Activated CD4-positive, alpha-beta memory T cell treated with anti-CD3 and anti-CD28 coated beads for 36 hours (primary cell): ENCODE measurements at regions not wholly inside any gene's neighbourhood (a gene's known extent, or its start where the extent isn't known, plus 50 kb on each side); places are given as distances from the start of the nearest gene placed in this dataset.
"Not testable (repeated sequence)": the region's sequence is repeated elsewhere in the genome, so short reads cannot be mapped to it uniquely, and the experiment has no call there.

Source experiments
- CTCF ChIA-PET: fragments of 350-600 bp; sonication (Branson Sonifier 250); formaldehyde crosslinking; loops from one replicate; lab custom pipeline; 2021; ENCODE audit warnings: antibody characterized with exemption, inconsistent platforms; lab: Charles Lee
- POLR2A ChIA-PET: fragments of 350-600 bp; sonication (Branson Sonifier 250); formaldehyde crosslinking; loops from one replicate; lab custom pipeline; 2021; ENCODE audit warnings: antibody characterized with exemption; lab: Charles Lee
- DNase-seq: peaks from one replicate; pipeline ENCODE4 v3.0.0-alpha.2; 2020
- H3K27ac Mint-ChIP-seq: one replicate; pipeline ENCODE4 v1.8.0; 2021; ENCODE audit warnings: mixed read lengths
- H3K27me3 Mint-ChIP-seq: one replicate; pipeline ENCODE4 v1.8.0; 2021; ENCODE audit warnings: mixed read lengths
- H3K36me3 Mint-ChIP-seq: one replicate; pipeline ENCODE4 v1.8.0; 2021; ENCODE audit warnings: mixed read lengths
- H3K4me1 Mint-ChIP-seq: one replicate; pipeline ENCODE4 v1.8.0; 2021; ENCODE audit warnings: low read depth, mixed read lengths
- H3K4me3 Mint-ChIP-seq: one replicate; pipeline ENCODE4 v1.8.0; 2021; ENCODE audit warnings: mild to moderate bottlenecking, mixed read lengths
- H3K9me3 Mint-ChIP-seq: one replicate; pipeline ENCODE4 v1.8.0; 2021; ENCODE audit warnings: mixed read lengths
- intact Hi-C: fragments of 100-400 bp; cut with micrococcal nuclease; formaldehyde crosslinking; loops from one replicate; pipeline ENCODE4 v1.15.1; 2023

- H3K27ac Mint-ChIP-seq = no peak overlapping the region
- CTCF ChIA-PET = no interaction called here
- H3K4me3 Mint-ChIP-seq = no peak overlapping the region
- H3K9me3 Mint-ChIP-seq = peaks cover 16% of the 10 kb centered on the region
- POLR2A ChIA-PET = no interaction called here
- intact Hi-C loops = no loop called here
- no peaks in the 10 kb centered on the region for H3K4me1 Mint-ChIP-seq
- DNase-seq = no peak
- H3K36me3 Mint-ChIP-seq = no peaks in the 10 kb centered on the region
- no peaks in the 10 kb centered on the region for H3K27me3 Mint-ChIP-seq
Measured at GRCh38 chrX:858542-859078, 228.0 kb downstream of the SHOX start.

GRCh38 chrX:857376-857775, 226.8 kb downstream of the SHOX start:
- Mint-ChIP-seq H3K36me3 (no peaks in the 10 kb centered on the region), H3K27me3 (peaks cover 2% of the 10 kb centered on the region), H3K9me3 (peaks cover 16% of the 10 kb centered on the region), H3K4me3 (no peak overlapping the region), H3K27ac (no peak overlapping the region), H3K4me1 (no peaks in the 10 kb centered on the region)
- ChIA-PET POLR2A (no interaction called here), CTCF (no interaction called here)
- intact Hi-C loops = no loop called here
- no peak for DNase-seq

DNA sequence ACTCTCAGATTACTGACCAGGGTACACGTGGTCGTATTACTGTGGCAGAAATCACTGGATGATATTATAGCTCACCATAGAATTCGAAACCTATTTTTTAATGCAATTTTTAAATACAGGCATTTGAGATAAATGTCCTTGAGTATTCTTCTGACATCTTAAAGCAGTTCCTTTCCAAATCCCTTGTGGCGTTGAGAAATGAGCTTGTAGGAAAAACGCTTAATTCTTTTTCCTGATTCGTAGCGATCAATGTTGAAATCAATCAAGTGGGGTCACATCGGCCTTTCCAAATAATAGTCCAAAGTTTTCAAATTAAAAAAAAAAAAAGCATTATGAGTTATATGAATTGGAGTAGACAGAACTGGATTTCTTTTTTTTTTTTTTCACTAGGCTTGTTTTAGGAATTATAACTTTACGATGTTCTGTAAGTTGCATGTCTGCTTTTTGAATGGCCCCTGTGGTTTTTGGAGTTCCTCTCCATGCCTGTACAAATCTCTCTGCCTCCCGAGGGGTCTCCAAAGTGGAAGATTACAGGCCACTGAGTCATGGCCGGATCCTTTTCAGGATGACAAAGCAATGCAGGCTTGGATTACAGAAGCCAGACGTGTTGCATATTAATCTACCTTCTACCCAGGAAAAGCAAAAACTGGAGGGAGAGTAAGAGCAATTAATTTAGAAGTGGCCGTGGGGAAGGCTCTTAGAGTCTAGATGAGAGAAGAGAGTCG, 226.1 kb downstream of the SHOX start:
- H3K9me3 Mint-ChIP-seq = peaks cover 12% of the 10 kb centered on the region
- no peak overlapping the region for H3K4me3 Mint-ChIP-seq
- peaks cover 3% of the 10 kb centered on the region for H3K27me3 Mint-ChIP-seq
- no peak for DNase-seq
- intact Hi-C loops = no loop called here
- H3K27ac Mint-ChIP-seq = no peak overlapping the region
- POLR2A ChIA-PET = no interaction called here
- CTCF ChIA-PET = no interaction called here
- H3K36me3 Mint-ChIP-seq = no peaks in the 10 kb centered on the region
- H3K4me1 Mint-ChIP-seq = no peaks in the 10 kb centered on the region

DNA sequence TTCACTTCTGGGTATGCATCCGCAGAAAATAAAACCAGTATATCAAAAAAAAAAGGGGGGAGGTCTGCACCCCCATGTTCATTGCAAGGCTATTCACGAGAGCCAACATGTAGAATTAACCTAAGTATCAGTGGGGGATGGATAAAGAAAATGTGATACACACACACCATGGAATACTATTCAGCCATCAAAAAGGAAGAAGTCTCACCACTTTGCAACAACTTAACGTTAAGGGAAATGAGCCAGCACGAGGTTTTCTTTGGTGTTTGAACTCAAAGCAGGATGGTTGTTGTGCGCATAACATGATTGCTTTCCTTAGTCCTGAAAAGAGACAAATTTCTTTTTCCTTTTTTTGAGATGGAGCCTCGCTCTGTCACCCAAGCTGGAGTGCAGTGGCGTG, 222.7 kb downstream of the SHOX start:
- Mint-ChIP-seq H3K36me3 (no peaks in the 10 kb centered on the region), H3K9me3 (peaks cover 3% of the 10 kb centered on the region), H3K27ac (no peak overlapping the region), H3K27me3 (peaks cover 3% of the 10 kb centered on the region), H3K4me3 (no peak overlapping the region), H3K4me1 (no peaks in the 10 kb centered on the region)
- no peak for DNase-seq
- ChIA-PET POLR2A (no interaction called here), CTCF (no interaction called here)
- intact Hi-C loops = no loop called here

DNA sequence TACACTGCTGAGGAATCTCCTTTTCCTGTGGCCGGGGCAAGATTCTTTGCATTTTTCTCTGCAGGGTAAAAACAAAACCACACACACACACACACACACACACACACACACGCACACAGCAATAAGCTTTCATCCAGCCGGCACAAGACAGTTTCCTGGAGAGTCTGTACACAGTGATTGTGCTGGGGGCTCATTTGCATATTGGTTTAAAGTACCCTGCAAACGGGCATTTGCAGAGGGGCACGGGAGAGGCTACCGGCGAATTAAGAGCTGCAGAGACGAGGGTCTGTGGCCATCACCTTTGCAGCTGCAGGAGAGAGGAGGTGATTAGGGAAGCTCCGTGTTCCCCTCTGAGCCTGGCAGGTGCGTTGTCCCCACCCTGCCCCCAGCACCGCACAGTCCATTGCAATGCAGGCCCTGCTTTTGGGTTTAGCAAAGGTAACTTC, 219.9 kb downstream of the SHOX start:
- no peaks in the 10 kb centered on the region for H3K4me1 Mint-ChIP-seq
- CTCF ChIA-PET = no interaction called here
- intact Hi-C loops = no loop called here
- DNase-seq = no peak
- POLR2A ChIA-PET = no interaction called here
- H3K9me3 Mint-ChIP-seq = no peaks in the 10 kb centered on the region
- peaks cover 3% of the 10 kb centered on the region for H3K27me3 Mint-ChIP-seq
- H3K36me3 Mint-ChIP-seq = no peaks in the 10 kb centered on the region
- no peak overlapping the region for H3K4me3 Mint-ChIP-seq
- H3K27ac Mint-ChIP-seq = no peak overlapping the region

DNA sequence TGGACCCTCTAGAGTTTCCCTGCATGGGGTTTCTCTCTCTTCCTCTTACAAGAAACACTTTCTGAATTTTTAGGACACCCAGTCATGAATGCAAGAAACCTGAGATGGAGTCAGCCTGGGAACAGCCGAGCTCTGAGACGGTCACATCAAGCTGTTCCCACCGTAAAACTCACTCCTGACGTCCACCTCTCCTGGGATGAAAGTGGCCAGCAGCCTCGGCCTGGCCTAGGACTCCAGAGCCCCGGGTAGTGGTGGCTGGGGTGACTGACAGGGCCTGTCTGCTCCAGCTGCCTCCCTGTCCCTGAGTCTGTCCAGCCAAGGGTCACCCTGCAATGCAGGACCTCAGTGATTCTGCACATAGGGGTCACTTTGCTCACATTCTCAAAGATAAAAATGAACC, 217.8 kb downstream of the SHOX start:
- POLR2A ChIA-PET = no interaction called here
- Mint-ChIP-seq H3K27me3 (peaks cover 3% of the 10 kb centered on the region), H3K9me3 (no peaks in the 10 kb centered on the region), H3K36me3 (no peaks in the 10 kb centered on the region), H3K4me1 (no peaks in the 10 kb centered on the region), H3K27ac (no peak overlapping the region), H3K4me3 (no peak overlapping the region)
- intact Hi-C loops = no loop called here
- CTCF ChIA-PET = no interaction called here
- no peak for DNase-seq

DNA sequence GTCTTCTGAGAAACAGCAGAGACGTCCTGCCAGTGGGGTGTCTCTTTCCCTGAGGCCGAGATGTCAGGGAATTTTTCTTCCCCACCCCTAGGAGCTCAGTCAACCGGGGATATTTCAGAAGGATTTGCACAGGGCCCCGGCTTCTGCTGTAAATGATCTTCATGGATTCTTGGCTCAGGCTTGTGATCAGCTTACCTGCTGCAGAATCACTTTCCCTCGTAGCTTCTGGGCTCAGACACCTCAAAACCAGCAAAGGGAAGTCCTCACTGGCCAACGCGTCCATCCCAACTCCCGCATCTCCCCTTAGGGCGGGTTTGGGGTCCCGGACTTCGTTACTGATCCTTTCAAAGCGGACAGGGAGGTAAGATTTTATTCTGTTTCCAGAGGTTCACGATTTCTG, 212.7 kb downstream of the SHOX start:
- intact Hi-C loops = no loop called here
- Mint-ChIP-seq H3K36me3 (no peaks in the 10 kb centered on the region), H3K27ac (no peak overlapping the region), H3K9me3 (no peaks in the 10 kb centered on the region), H3K27me3 (no peaks in the 10 kb centered on the region), H3K4me1 (no peaks in the 10 kb centered on the region), H3K4me3 (no peak overlapping the region)
- ChIA-PET POLR2A (no interaction called here), CTCF (no interaction called here)
- DNase-seq = no peak

DNA sequence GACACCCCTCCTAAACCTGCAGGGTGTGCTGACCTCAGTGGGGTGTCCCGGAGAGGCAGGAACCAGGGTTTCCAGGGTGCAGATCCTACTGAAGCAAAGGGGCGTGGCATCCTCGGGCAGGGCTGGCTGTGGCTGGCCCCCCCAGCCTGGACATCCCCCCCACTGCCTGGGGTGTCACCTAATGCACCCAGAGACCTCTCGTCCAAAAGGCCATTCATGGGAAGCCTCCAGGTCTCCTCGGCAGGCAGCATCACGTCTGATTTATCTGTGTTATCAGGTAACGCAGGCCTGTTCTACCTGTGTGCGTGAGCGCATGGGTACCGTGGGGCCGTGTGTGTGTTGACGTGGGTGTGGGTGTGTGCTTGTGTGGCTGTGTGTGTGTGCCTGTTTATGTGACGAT, 210.0 kb downstream of the SHOX start:
- Mint-ChIP-seq H3K36me3 (peaks cover 2% of the 10 kb centered on the region), H3K4me3 (no peak overlapping the region), H3K27me3 (no peaks in the 10 kb centered on the region), H3K9me3 (peaks cover 20% of the 10 kb centered on the region), H3K27ac (no peak overlapping the region), H3K4me1 (no peaks in the 10 kb centered on the region)
- intact Hi-C loops = no loop called here
- ChIA-PET CTCF (no interaction called here), POLR2A (no interaction called here)
- DNase-seq = no peak

DNA sequence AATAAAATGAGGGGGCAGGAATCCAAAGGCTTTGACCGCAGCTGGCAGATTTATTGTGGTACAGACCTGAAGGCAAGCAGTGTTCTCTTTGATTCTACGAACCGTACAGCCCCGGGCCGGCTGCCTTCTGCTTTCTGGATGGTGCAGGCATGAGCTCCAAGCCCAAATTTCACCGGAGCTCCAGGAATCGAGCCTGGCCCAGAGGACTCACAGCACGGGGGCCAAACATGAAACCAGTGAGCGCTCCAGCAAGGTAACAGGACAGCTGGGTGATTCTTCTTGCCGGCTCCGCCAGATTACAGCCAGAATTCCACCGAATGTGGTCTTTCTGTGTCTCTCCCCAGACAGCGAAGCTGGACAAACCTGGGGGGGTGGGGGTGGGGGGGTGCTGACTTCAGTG, 208.1 kb downstream of the SHOX start:
- POLR2A ChIA-PET, H3K27me3 Mint-ChIP-seq, CTCF ChIA-PET, intact Hi-C loops, H3K4me3 Mint-ChIP-seq, H3K4me1 Mint-ChIP-seq, H3K27ac Mint-ChIP-seq, H3K36me3 Mint-ChIP-seq, DNase-seq: not testable (repeated sequence)
- peaks cover 20% of the 10 kb centered on the region for H3K9me3 Mint-ChIP-seq

DNA sequence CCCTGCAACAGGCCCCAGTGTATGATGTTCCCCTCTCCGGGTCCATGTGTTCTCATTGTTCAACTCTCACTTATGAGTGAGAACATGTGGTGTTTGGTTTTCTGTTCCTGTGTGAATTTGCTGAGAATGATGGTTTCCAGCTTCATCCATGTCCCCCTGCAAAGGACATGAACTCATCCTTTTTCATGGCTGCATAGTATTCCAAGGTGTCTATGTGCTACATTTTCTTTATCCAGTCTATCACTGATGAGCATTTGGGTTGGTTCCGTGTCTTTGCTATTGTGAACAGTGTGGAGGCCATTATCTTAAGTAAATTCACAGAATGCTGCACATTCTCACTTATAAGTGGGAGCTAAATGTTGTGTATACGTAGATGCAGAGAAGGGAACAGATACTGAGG, 205.3 kb downstream of the SHOX start:
- H3K27ac Mint-ChIP-seq, POLR2A ChIA-PET, H3K36me3 Mint-ChIP-seq, H3K4me1 Mint-ChIP-seq, CTCF ChIA-PET, H3K4me3 Mint-ChIP-seq, DNase-seq, H3K27me3 Mint-ChIP-seq, intact Hi-C loops: not testable (repeated sequence)
- H3K9me3 Mint-ChIP-seq = peaks cover 23% of the 10 kb centered on the region

DNA sequence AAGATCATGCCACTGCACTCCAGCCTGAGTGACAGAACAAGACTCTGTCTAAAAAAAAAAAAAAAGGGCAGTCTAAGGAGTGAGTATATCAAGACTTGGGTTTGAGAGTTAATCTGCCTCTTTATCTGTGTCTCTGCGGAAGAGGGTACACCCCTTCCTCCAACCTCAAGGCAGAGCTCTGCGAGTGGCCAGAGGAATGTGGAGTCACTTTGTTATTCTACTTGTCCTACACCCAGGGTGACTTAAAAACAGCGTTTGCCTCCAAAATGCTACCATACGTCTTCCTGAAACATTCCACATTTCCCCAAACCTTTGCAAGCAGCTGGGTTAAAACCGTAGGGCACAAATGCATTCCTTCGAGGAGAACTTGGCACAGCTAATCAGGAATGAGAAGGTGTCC, 199.9 kb downstream of the SHOX start:
- peaks cover 7% of the 10 kb centered on the region for H3K9me3 Mint-ChIP-seq
- ChIA-PET CTCF (no interaction called here), POLR2A (no interaction called here)
- no peak for DNase-seq
- peaks cover 3% of the 10 kb centered on the region for H3K4me1 Mint-ChIP-seq
- no peak overlapping the region for H3K27ac Mint-ChIP-seq
- intact Hi-C loops = no loop called here
- H3K4me3 Mint-ChIP-seq = no peak overlapping the region
- H3K36me3 Mint-ChIP-seq = no peaks in the 10 kb centered on the region
- H3K27me3 Mint-ChIP-seq = no peaks in the 10 kb centered on the region

DNA sequence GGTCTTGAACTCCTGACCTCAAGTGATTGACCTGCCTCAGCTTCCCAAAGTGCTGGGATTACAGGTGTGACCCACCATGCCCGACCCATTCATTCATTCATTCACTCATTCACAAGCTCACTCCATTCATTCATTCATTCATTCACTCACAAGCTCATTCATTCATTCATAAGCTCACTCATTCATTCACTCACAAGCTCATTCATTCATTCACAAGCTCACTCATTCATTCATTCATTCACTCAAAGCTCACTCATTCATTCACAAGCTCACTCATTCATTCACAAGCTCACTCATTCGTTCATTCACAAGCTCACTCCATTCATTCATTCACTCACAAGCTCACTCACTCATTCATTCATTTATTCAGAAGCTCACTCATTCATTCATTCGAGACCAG, 198.6 kb downstream of the SHOX start:
- no peak for DNase-seq
- peaks cover 3% of the 10 kb centered on the region for H3K4me1 Mint-ChIP-seq
- CTCF ChIA-PET = no interaction called here
- POLR2A ChIA-PET = no interaction called here
- H3K27ac Mint-ChIP-seq = no peak overlapping the region
- H3K4me3 Mint-ChIP-seq = no peak overlapping the region
- no peaks in the 10 kb centered on the region for H3K36me3 Mint-ChIP-seq
- H3K27me3 Mint-ChIP-seq = no peaks in the 10 kb centered on the region
- H3K9me3 Mint-ChIP-seq = peaks cover 7% of the 10 kb centered on the region
- intact Hi-C loops = no loop called here

DNA sequence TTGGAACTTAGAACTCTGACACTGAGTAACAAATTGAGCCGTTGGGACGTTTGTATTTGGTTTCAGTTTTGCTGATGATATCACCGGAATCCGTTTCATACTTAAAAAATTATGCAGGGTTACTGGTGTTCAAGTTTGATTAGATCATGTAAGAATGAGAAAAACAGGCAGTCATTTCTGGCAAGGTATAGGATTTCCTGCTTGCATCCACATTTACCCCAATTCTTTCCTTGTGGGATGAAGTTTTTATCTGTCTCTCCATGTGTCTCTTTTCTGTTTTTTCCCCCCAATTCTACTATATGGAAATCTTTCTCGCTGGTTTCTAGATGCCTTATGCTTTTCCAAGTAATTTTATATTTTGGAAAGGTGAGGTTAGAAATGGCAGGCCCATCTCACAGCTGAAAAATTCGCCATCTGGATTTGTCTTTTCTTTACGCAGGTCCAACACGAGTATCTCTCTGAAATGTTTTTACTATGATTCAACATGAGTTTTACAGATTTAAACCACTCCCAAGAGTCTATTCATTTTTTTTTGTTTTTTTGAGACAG, 197.9 kb downstream of the SHOX start:
- Mint-ChIP-seq H3K36me3 (no peaks in the 10 kb centered on the region), H3K27me3 (no peaks in the 10 kb centered on the region), H3K4me3 (no peak overlapping the region), H3K27ac (no peak overlapping the region), H3K4me1 (peaks cover 3% of the 10 kb centered on the region), H3K9me3 (peaks cover 6% of the 10 kb centered on the region)
- DNase-seq = no peak
- POLR2A ChIA-PET = no interaction called here
- CTCF ChIA-PET = no interaction called here
- intact Hi-C loops = no loop called here
